Esophagus muscularis mucosa (tissue), 4 donors: ENCODE measurements at regions not wholly inside any gene's neighbourhood (a gene's known extent, or its start where the extent isn't known, plus 50 kb on each side); places are given as distances from the start of the nearest gene placed in this dataset.

Experiments
- DNase-seq: peaks from one replicate; pipeline ENCODE4 v3.0.0-alpha.2; 2017; ENCODE audit errors: extremely low spot score
- H3K27ac ChIP-seq, 4 donors: fragments of 200-600 bp; sonication (generic); replicated peaks in 1 of 4; 1 replicate in 3 of 4; 2 replicates in 1 of 4; pipeline ENCODE4 v1.5.1; 2016 to 2019; ENCODE audit warnings: mild to moderate bottlenecking in 1 of 4
- H3K27me3 ChIP-seq, 4 donors: fragments of 200-600 bp; sonication (generic); one replicate each; pipeline versions ENCODE4 v1.5.1 to v1.6.0; 2016 to 2019
- H3K36me3 ChIP-seq, 4 donors: fragments of 200-600 bp; sonication (generic); one replicate each; pipeline ENCODE4 v1.5.1; 2016 to 2019
- H3K4me1 ChIP-seq, 4 donors: fragments of 200-600 bp; sonication (generic); one replicate each; pipeline ENCODE4 v1.5.1; 2016 to 2019
- H3K4me3 ChIP-seq, 4 donors: fragments of 200-600 bp; sonication (generic); 1 replicate in 2 of 4; 2 replicates in 2 of 4; pipeline ENCODE4 v1.5.1; 2016 to 2019; ENCODE audit warnings: mild to moderate bottlenecking in 4 of 4, moderate library complexity in 1 of 4
- H3K9me3 ChIP-seq, 4 donors: fragments of 200-600 bp; sonication (generic); 1 replicate in 3 of 4; 2 replicates in 1 of 4; pipeline ENCODE4 v1.5.1; 2016 to 2019
- CTCF ChIP-seq, 3 experiments: fragments of 200-600 bp in 2 of 3; fragments of 450-650 bp in 1 of 3; sonication (generic) in 2 of 3; IDR thresholded peaks; one replicate each; pipeline ENCODE4 v1.5.1; 2017 to 2019; ENCODE audit warnings: antibody characterized with exemption in 3 of 3, mild to moderate bottlenecking in 2 of 3, moderate library complexity in 1 of 3
- EP300 ChIP-seq: sonication (generic); formaldehyde crosslinking; IDR thresholded peaks from one replicate; pipeline ENCODE4 v1.6.1; 2017; ENCODE audit warnings: antibody characterized with exemption
- POLR2A ChIP-seq: fragments of 450-650 bp; IDR thresholded peaks from one replicate; pipeline ENCODE4 v1.6.1; 2017; ENCODE audit warnings: antibody characterized with exemption, moderate library complexity, mild to moderate bottlenecking, low read depth
- POLR2AphosphoS5 ChIP-seq, 2 donors: sonication (generic); formaldehyde crosslinking; IDR thresholded peaks; one replicate each; pipeline ENCODE4 v1.6.1; 2017; ENCODE audit warnings: antibody characterized with exemption in 2 of 2
- WGBS: methylation state at CpG from one replicate; pipeline ENCODE4 v1.1.5; 2018; 5-methylcytosine and 5-hydroxymethylcytosine counted together
- intact Hi-C: fragments of 100-400 bp; cut with DNase I; formaldehyde crosslinking; loops from one replicate; pipeline ENCODE4 v1.15.1; 2023

- TF ChIP-seq POLR2AphosphoS5 (IDR thresholded peaks at IDR 0.05) (no peak), CTCF (IDR thresholded peaks at IDR 0.05) (no peak), POLR2A (no peak), EP300 (no peak)
- no peak overlapping the region for H3K4me3 ChIP-seq
These were observed 147.7 kb upstream of the VASH1 start for GRCh38 chr14:76613616-76614015.

DNA sequence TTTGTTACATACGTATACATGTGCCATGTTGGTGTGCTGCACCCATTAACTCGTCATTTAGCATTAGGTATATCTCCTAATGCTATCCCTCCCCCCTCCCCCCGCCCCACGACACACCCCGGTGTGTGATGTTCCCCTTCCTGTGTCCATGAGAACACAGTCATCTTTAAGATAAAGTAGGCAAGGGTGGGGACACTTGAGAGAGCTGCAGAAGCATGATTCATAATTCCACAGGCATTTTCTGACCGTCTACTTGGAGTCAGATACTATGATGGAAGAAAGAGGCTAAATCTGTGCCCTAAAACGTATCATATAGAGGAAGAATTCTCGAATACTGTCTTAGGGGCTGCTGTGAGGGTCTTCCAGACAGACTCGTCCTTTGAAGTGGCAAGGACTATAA, 145.9 kb upstream of the VASH1 start:
- Histone ChIP-seq H3K27ac (no peak overlapping the region), H3K36me3 (no peaks in the 10 kb centered on the region), H3K4me3 (no peak overlapping the region), H3K9me3 (peaks cover 0 to 27% (median 25%) of the 10 kb centered on the region in 4 donors), H3K4me1 (no peaks in the 10 kb centered on the region), H3K27me3 (no peaks in the 10 kb centered on the region)
- intact Hi-C loops, result no loop called here
- TF ChIP-seq POLR2AphosphoS5 (IDR thresholded peaks at IDR 0.05), result no peak
- TF ChIP-seq POLR2A, result no peak
- DNase-seq, result no peak
- WGBS, result 67% methylated on average over 9 of the region's 9 CpGs

More at GRCh38 chr14:76613616-76614015, 147.7 kb upstream of the VASH1 start:
- intact Hi-C loops, result no loop called here
- Histone ChIP-seq H3K4me1 (no peaks in the 10 kb centered on the region), H3K27me3 (no peaks in the 10 kb centered on the region), H3K36me3 (no peaks in the 10 kb centered on the region), H3K27ac (no peak overlapping the region), H3K9me3 (peaks cover 0 to 23% (median 22%) of the 10 kb centered on the region in 4 donors)
- WGBS, result 73% methylated on average over 2 of the region's 2 CpGs
- no peak for DNase-seq

DNA sequence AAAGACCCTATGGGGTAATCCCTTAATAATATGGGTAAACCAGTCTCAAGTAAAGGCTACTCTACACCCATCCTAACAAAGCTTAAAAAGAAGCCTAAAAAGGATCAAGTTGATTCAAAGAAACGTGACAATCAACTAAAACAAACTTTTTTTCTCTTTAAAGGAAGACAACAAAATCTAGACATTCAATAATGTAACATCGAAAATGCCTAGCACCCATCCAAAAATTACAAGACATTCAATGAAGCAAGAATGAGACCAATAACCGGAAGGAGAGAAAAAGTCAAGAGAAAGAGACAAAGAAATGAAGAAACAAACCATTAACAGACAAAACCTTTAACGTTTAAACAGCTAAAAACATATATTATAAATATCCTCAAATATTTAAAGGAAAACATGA, 143.8 kb upstream of the VASH1 start:
- WGBS, result 78% methylated on average over 4 of the region's 4 CpGs
- no peaks in the 10 kb centered on the region for H3K4me1 ChIP-seq
- H3K4me3 ChIP-seq, result no peak overlapping the region
- DNase-seq, result no peak
- H3K27me3 ChIP-seq, result no peaks in the 10 kb centered on the region
- intact Hi-C loops, result no loop called here
- no peak overlapping the region for H3K27ac ChIP-seq
- no peak for TF ChIP-seq POLR2A
- no peaks in the 10 kb centered on the region for H3K36me3 ChIP-seq
- H3K9me3 ChIP-seq, result peaks cover 0 to 27% (median 25%) of the 10 kb centered on the region in 4 donors

- no peak overlapping the region for H3K27ac ChIP-seq
- no peak overlapping the region for H3K4me3 ChIP-seq
- H3K9me3 ChIP-seq, result no peaks in the 10 kb centered on the region
- intact Hi-C loops, result no loop called here
- no peak for DNase-seq
- H3K27me3 ChIP-seq, result peaks cover 0 to 3% (median 0%) of the 10 kb centered on the region in 4 donors
- TF ChIP-seq POLR2AphosphoS5 (IDR thresholded peaks at IDR 0.05) (no peak), EP300 (no peak), POLR2A (no peak), CTCF (IDR thresholded peaks at IDR 0.05) (no peak)
- H3K4me1 ChIP-seq, result no peaks in the 10 kb centered on the region
- no peaks in the 10 kb centered on the region for H3K36me3 ChIP-seq
These were observed 124.7 kb upstream of the VASH1 start for GRCh38 chr14:76636602-76637001.

DNA sequence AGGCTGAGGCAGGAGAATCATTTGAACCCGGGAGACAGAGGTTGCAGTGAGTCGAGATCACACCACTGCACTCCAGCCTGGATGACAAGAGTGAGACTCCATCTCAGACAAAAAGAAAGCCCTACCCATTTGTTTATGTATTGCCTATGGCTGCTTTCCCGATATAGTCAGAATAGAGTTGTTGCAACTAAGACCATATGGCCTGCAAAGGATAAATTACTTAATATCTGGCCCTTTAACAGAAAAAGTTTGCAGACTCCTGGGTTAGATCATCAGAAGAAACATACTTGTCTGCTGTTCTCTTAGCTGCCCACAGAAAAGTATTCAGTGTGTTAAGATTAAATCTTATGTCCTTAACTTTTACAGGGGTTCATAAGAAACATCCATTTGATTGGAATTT, 122.4 kb upstream of the VASH1 start:
- WGBS, result 62% methylated on average over 3 of the region's 3 CpGs
- Histone ChIP-seq H3K27ac (no peak overlapping the region), H3K27me3 (peaks cover 0 to 13% (median 0%) of the 10 kb centered on the region in 4 donors), H3K36me3 (no peaks in the 10 kb centered on the region), H3K9me3 (no peaks in the 10 kb centered on the region), H3K4me1 (no peaks in the 10 kb centered on the region), H3K4me3 (no peak overlapping the region)
- TF ChIP-seq CTCF (IDR thresholded peaks at IDR 0.05), result no peak
- no peak for TF ChIP-seq EP300
- no peak for TF ChIP-seq POLR2AphosphoS5 (IDR thresholded peaks at IDR 0.05)
- no peak for TF ChIP-seq POLR2A
- intact Hi-C loops, result no loop called here
- DNase-seq, result no peak

GRCh38 chr14:76639606-76640229, 121.5 kb upstream of the VASH1 start:
- intact Hi-C loops, result no loop called here
- no peak overlapping the region for H3K4me3 ChIP-seq

More at GRCh38 chr14:76639606-76640229, 121.5 kb upstream of the VASH1 start:
- Histone ChIP-seq H3K4me1 (no peaks in the 10 kb centered on the region), H3K27ac (no peak overlapping the region), H3K36me3 (no peaks in the 10 kb centered on the region), H3K27me3 (peaks cover 0 to 14% (median 0%) of the 10 kb centered on the region in 4 donors), H3K9me3 (no peaks in the 10 kb centered on the region)
- no peak for DNase-seq
- 78% methylated on average over 5 of the region's 6 CpGs for WGBS
- TF ChIP-seq POLR2A (no peak), CTCF (IDR thresholded peaks at IDR 0.05) (no peak), EP300 (no peak), POLR2AphosphoS5 (IDR thresholded peaks at IDR 0.05) (no peak)
